HCT116 (cell line): ENCODE measurements at regions not wholly inside any gene's neighbourhood (a gene's known extent, or its start where the extent isn't known, plus 50 kb on each side); places are given as distances from the start of the nearest gene placed in this dataset.

Experiments used
- ATAC-seq: fragments of 200-7000 bp; cut with Tn5 transposase; 2 replicates; pipeline ENCODE4 v1.9.1; 2020; ENCODE audit warnings: mild to moderate bottlenecking, moderate library complexity
- BruUV-seq: library from RNA; stranded (reverse); fragments of 400-500 nt; replicated peaks from 2 replicates; lab custom pipeline; 2021; lab: Mats Ljungman, UMichigan
- CTCF ChIA-PET: fragments of 300-600 bp; sonication (Branson Sonifier 250); formaldehyde crosslinking; loops from one replicate; lab custom pipeline; 2021; ENCODE audit warnings: antibody characterized with exemption; lab: Charles Lee
- POLR2A ChIA-PET: fragments of 300-600, 350-600 bp; sonication (Branson Sonifier 250); formaldehyde crosslinking; loops from one replicate; lab custom pipeline; 2021; ENCODE audit warnings: antibody characterized with exemption; lab: Charles Lee
- RAD21 ChIA-PET, 2 experiments: fragments of 300-600 bp; sonication (Branson Sonifier 250); formaldehyde crosslinking; loops; one replicate each; lab custom pipeline; 2023; ENCODE audit warnings: low total read pairs in 2 of 2; ENCODE audit not compliant: uncharacterized antibody in 2 of 2, unreplicated experiment in 2 of 2, low non-redundant PET in 1 of 2; lab: Charles Lee
- DNase-seq: peaks from one replicate; pipeline ENCODE4 v3.0.0-alpha.2; 2010; ENCODE audit warnings: low read depth, low spot score
- H2AFZ ChIP-seq: fragments of 200-600 bp; shearing (Covaris generic), sonication (generic); 2 replicates; pipeline ENCODE4 v1.6.1; 2017; ENCODE audit warnings: low read depth, mixed run types, mixed read lengths, antibody characterized with exemption, low read length; ENCODE audit not compliant: poor library complexity, severe bottlenecking
- H3K27ac ChIP-seq: 2 replicates; pipeline ENCODE4 v1.5.1; 2012; ENCODE audit warnings: low read depth, low read length
- H3K27me3 ChIP-seq: fragments of 200-600 bp; sonication (generic); 2 replicates; pipeline ENCODE4 v1.6.1; 2016; ENCODE audit warnings: mixed run types, low read length, mixed read lengths; ENCODE audit not compliant: insufficient read depth
- H3K36me3 ChIP-seq, 2 experiments: fragments of 200-500 bp in 1 of 2; fragments of 200-600 bp in 1 of 2; sonication (Bioruptor generic) in 1 of 2; sonication (generic) in 1 of 2; 2 replicates each; pipeline versions ENCODE4 v1.5.1 to v1.6.1; 2014 to 2016; ENCODE audit warnings: low read length in 2 of 2, inconsistent platforms in 1 of 2, mixed read lengths in 1 of 2, mixed run types in 1 of 2; ENCODE audit not compliant: insufficient read depth in 2 of 2, control insufficient read depth in 1 of 2
- H3K4me1 ChIP-seq, 2 experiments: fragments of 200-600 bp in 1 of 2; sonication (generic) in 1 of 2; 2 replicates each; pipeline versions ENCODE4 v1.5.1 to v1.6.1; 2012 to 2017; ENCODE audit warnings: low read length in 2 of 2, inconsistent platforms in 1 of 2, mild to moderate bottlenecking in 1 of 2, mixed read lengths in 1 of 2, mixed run types in 1 of 2, moderate library complexity in 1 of 2; ENCODE audit not compliant: insufficient read depth in 2 of 2, control insufficient read depth in 1 of 2
- H3K4me2 ChIP-seq: fragments of 200-600 bp; sonication (generic); 2 replicates; pipeline ENCODE4 v1.6.1; 2017; ENCODE audit warnings: mixed run types, low read length, mixed read lengths
- H3K4me3 ChIP-seq, 2 experiments: fragments of 200-600 bp in 1 of 2; sonication (generic) in 1 of 2; replicated peaks in 1 of 2; 2 replicates each; pipeline ENCODE4 v1.5.1; 2011 to 2016; ENCODE audit warnings: low read length in 2 of 2, control low read depth in 1 of 2, low read depth in 1 of 2, mild to moderate bottlenecking in 1 of 2, mixed read lengths in 1 of 2, mixed run types in 1 of 2
- H3K79me2 ChIP-seq: fragments of 200-600 bp; sonication (generic); 2 replicates; pipeline ENCODE4 v1.6.1; 2017; ENCODE audit warnings: mild to moderate bottlenecking, mixed run types, low read length, moderate library complexity, mixed read lengths; ENCODE audit not compliant: insufficient read depth
- H3K9ac ChIP-seq: fragments of 200-600 bp; sonication (generic); 2 replicates; pipeline ENCODE4 v1.6.1; 2016; ENCODE audit warnings: low read length, mixed read lengths
- H3K9me2 ChIP-seq: fragments of 200-600 bp; sonication (generic), shearing (Covaris generic); 2 replicates; pipeline ENCODE4 v1.6.1; 2017; ENCODE audit warnings: mixed run types, mild to moderate bottlenecking, moderate library complexity; ENCODE audit not compliant: insufficient read depth
- H3K9me3 ChIP-seq, 2 experiments: fragments of 200-500 bp in 1 of 2; fragments of 200-600 bp in 1 of 2; sonication (Bioruptor generic) in 1 of 2; sonication (generic) in 1 of 2; 2 replicates each; pipeline ENCODE4 v1.6.1; 2014 to 2017; ENCODE audit warnings: low read length in 2 of 2, mixed read lengths in 2 of 2, inconsistent platforms in 1 of 2, low read depth in 1 of 2, mild to moderate bottlenecking in 1 of 2, mixed run types in 1 of 2, moderate library complexity in 1 of 2; ENCODE audit not compliant: control insufficient read depth in 1 of 2, insufficient read depth in 1 of 2
- H4K20me1 ChIP-seq: fragments of 200-600 bp; sonication (generic), shearing (Covaris generic); 2 replicates; pipeline ENCODE4 v1.6.1; 2017; ENCODE audit warnings: mixed run types, mild to moderate bottlenecking, moderate library complexity; ENCODE audit not compliant: insufficient read depth
- CBX3 ChIP-seq: IDR thresholded peaks from 2 replicates; pipeline ENCODE4 v1.6.1; 2012; ENCODE audit warnings: low read depth
- CEBPB ChIP-seq: IDR thresholded peaks from 2 replicates; pipeline ENCODE4 v1.6.1; 2012; ENCODE audit warnings: low read depth
- ELF1 ChIP-seq: IDR thresholded peaks from 2 replicates; pipeline ENCODE4 v1.6.1; 2012; ENCODE audit warnings: low read depth, borderline replicate concordance
- EZH2 ChIP-seq: fragments of 200-600 bp; sonication (generic); IDR thresholded peaks from 2 replicates; pipeline ENCODE4 v1.6.1; 2017; ENCODE audit warnings: antibody characterized with exemption, mixed run types
- EZH2phosphoT487 ChIP-seq: fragments of 200-600 bp; IDR thresholded peaks from 2 replicates; pipeline ENCODE4 v1.6.1; 2018; ENCODE audit warnings: antibody characterized with exemption, borderline replicate concordance
- FOSL1 ChIP-seq: IDR thresholded peaks from 2 replicates; pipeline ENCODE4 v1.6.1; 2012; ENCODE audit warnings: low read depth
- RAD21 ChIP-seq: IDR thresholded peaks from 2 replicates; pipeline ENCODE4 v1.6.1; 2012; ENCODE audit warnings: low read depth, mild to moderate bottlenecking
- SIN3A ChIP-seq: IDR thresholded peaks from 2 replicates; pipeline ENCODE4 v1.6.1; 2012; ENCODE audit warnings: low read depth
- TCF7L2 ChIP-seq: IDR thresholded peaks from 2 replicates; pipeline ENCODE4 v1.7.0; 2011; ENCODE audit warnings: borderline replicate concordance, inconsistent platforms; ENCODE audit not compliant: insufficient read depth, insufficient read length; ENCODE audit errors: extremely low read depth
- ZNF274 ChIP-seq: fragments of 200-500 bp; sonication (Bioruptor generic); IDR thresholded peaks from 2 replicates; pipeline ENCODE4 v1.6.1; 2014; ENCODE audit warnings: mild to moderate bottlenecking, low read depth, low read length, inconsistent platforms
- intact Hi-C: fragments of 100-400 bp; cut with micrococcal nuclease; formaldehyde crosslinking; loops from 2 replicates; pipeline ENCODE4 v1.10.0; 2022
- TF ChIP-seq, protein P1 (sequence below): IDR thresholded peaks from 2 replicates; pipeline ENCODE4 v1.6.1; 2012; ENCODE audit warnings: low read depth
- TF ChIP-seq, protein P2 (sequence below): IDR thresholded peaks from 2 replicates; pipeline ENCODE4 v1.6.1; 2011; ENCODE audit warnings: mild to moderate bottlenecking, low read length, moderate library complexity; ENCODE audit not compliant: insufficient replicate concordance; ENCODE audit errors: extremely low read depth

DNA sequence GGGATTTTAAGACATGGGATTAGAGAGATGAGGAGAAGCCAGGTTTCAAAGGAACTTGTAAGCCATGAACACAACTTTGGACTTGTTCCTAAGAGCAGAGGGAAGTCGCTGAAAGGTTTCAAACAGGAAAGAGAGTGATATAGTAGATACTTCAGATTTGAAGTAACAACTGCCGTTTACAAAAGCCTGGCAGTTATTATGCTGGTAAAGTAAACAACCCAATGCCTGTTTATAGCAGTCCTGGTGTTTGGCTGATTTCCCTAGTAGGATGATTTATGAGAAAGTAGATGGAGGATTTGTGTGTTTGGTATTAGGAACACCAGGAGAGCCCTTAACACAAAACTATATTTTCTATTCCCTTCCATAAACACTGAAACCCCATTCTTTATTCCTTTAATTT is 285.7 kb downstream of the RMST start:
- H4K20me1 ChIP-seq = no peaks in the 10 kb centered on the region
- H3K9ac ChIP-seq = no peak overlapping the region
- H3K9me2 ChIP-seq = no peaks in the 10 kb centered on the region
- no peaks in the 10 kb centered on the region for H3K36me3 ChIP-seq
- no peaks in the 10 kb centered on the region for H3K4me1 ChIP-seq
- no peak overlapping the region for H3K4me2 ChIP-seq
- H3K4me3 ChIP-seq = no peak overlapping the region
- H3K9me3 ChIP-seq = no peaks in the 10 kb centered on the region
- ChIA-PET RAD21 (no interaction called here), POLR2A (no interaction called here), CTCF (no interaction called here)
- BruUV-seq = no TSS peak
- H3K79me2 ChIP-seq = no peaks in the 10 kb centered on the region
- no peak for DNase-seq
- H3K27me3 ChIP-seq = peaks cover 3% of the 10 kb centered on the region; the same call in 1 of the 2 replicates
- TF ChIP-seq ZNF274 = no peak
- TF ChIP-seq, protein P1, sequence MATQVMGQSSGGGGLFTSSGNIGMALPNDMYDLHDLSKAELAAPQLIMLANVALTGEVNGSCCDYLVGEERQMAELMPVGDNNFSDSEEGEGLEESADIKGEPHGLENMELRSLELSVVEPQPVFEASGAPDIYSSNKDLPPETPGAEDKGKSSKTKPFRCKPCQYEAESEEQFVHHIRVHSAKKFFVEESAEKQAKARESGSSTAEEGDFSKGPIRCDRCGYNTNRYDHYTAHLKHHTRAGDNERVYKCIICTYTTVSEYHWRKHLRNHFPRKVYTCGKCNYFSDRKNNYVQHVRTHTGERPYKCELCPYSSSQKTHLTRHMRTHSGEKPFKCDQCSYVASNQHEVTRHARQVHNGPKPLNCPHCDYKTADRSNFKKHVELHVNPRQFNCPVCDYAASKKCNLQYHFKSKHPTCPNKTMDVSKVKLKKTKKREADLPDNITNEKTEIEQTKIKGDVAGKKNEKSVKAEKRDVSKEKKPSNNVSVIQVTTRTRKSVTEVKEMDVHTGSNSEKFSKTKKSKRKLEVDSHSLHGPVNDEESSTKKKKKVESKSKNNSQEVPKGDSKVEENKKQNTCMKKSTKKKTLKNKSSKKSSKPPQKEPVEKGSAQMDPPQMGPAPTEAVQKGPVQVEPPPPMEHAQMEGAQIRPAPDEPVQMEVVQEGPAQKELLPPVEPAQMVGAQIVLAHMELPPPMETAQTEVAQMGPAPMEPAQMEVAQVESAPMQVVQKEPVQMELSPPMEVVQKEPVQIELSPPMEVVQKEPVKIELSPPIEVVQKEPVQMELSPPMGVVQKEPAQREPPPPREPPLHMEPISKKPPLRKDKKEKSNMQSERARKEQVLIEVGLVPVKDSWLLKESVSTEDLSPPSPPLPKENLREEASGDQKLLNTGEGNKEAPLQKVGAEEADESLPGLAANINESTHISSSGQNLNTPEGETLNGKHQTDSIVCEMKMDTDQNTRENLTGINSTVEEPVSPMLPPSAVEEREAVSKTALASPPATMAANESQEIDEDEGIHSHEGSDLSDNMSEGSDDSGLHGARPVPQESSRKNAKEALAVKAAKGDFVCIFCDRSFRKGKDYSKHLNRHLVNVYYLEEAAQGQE = no peak
- TF ChIP-seq RAD21 = no peak
- no peak for TF ChIP-seq EZH2phosphoT487
- TF ChIP-seq SIN3A = no peak
- no peak for TF ChIP-seq TCF7L2
- TF ChIP-seq ELF1 = no peak
- no peak for TF ChIP-seq CBX3
- TF ChIP-seq EZH2 = no peak
- TF ChIP-seq FOSL1 = no peak
- TF ChIP-seq, protein P2, sequence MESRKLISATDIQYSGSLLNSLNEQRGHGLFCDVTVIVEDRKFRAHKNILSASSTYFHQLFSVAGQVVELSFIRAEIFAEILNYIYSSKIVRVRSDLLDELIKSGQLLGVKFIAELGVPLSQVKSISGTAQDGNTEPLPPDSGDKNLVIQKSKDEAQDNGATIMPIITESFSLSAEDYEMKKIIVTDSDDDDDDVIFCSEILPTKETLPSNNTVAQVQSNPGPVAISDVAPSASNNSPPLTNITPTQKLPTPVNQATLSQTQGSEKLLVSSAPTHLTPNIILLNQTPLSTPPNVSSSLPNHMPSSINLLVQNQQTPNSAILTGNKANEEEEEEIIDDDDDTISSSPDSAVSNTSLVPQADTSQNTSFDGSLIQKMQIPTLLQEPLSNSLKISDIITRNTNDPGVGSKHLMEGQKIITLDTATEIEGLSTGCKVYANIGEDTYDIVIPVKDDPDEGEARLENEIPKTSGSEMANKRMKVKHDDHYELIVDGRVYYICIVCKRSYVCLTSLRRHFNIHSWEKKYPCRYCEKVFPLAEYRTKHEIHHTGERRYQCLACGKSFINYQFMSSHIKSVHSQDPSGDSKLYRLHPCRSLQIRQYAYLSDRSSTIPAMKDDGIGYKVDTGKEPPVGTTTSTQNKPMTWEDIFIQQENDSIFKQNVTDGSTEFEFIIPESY = no peak
- no peak for TF ChIP-seq CEBPB
- no peak overlapping the region for H3K27ac ChIP-seq
- intact Hi-C loops = no loop called here
- ATAC-seq = no peak
- no peak overlapping the region for H2AFZ ChIP-seq
